ENCODE measurements at regions not wholly inside any gene's neighbourhood (a gene's known extent, or its start where the extent isn't known, plus 50 kb on each side); places are given as distances from the start of the nearest gene placed in this dataset.

GRCh38 chr3:117955196-117955595 lies 1079.5 kb downstream of the IGSF11 start:
- no peak for ATAC-seq
- Histone ChIP-seq H4K20me1 (ENCODE audit: low read length) (no peaks in the 10 kb centered on the region), H2AFZ (ENCODE audit: low read length) (no peak overlapping the region), H3F3A (ENCODE audit: low read length, unreplicated experiment) (no peaks in the 10 kb centered on the region), H3K4me1 (ENCODE audit: insufficient read depth, low read length) (no peaks in the 10 kb centered on the region), H3K79me2 (ENCODE audit: low read length) (no peaks in the 10 kb centered on the region), H3K4me2 (ENCODE audit: low read length) (no peak overlapping the region), H3K9me3 (ENCODE audit: low read length) (peaks cover 22% of the 10 kb centered on the region), H3K36me3 (ENCODE audit: low read depth, low read length) (no peaks in the 10 kb centered on the region), H3K9me2 (replicated peaks; ENCODE audit: low read length) (no peaks in the 10 kb centered on the region), H3K27ac (ENCODE audit: low read length) (no peak overlapping the region), H3K4me3 (ENCODE audit: low read length) (no peak overlapping the region), H3K27me3 (ENCODE audit: low read length) (no peaks in the 10 kb centered on the region), H3K9ac (ENCODE audit: low read length) (no peak overlapping the region)
- TF ChIP-seq EZH2phosphoT487 (IDR thresholded peaks at IDR 0.05; ENCODE audit: borderline replicate concordance, low read length) (no peak), CTCF (conservative IDR thresholded peaks at IDR 0.05; ENCODE audit: low read depth, low read length) (no peak), EZH2 (IDR thresholded peaks at IDR 0.05; ENCODE audit: low read length, unreplicated experiment) (no peak)
- intact Hi-C loops (cut with micrococcal nuclease): no loop called here
- DNase-seq: no peak
- ChIA-PET CTCF (no interaction called here), POLR2A (ENCODE audit: unreplicated experiment) (no interaction called here)
- BruUV-seq (replicated peaks): no TSS peak

- ChIA-PET POLR2A (ENCODE audit: unreplicated experiment) (no interaction called here), CTCF (no interaction called here)
- no peaks in the 10 kb centered on the region for H3F3A ChIP-seq (ENCODE audit: low read length, unreplicated experiment)
- no TSS peak for BruUV-seq (replicated peaks)
- no peaks in the 10 kb centered on the region for H3K4me1 ChIP-seq (ENCODE audit: insufficient read depth, low read length)
- H2AFZ ChIP-seq (ENCODE audit: low read length): no peak overlapping the region
- H3K4me3 ChIP-seq (ENCODE audit: low read length): no peak overlapping the region
- H3K36me3 ChIP-seq (ENCODE audit: low read depth, low read length): no peaks in the 10 kb centered on the region
- no peaks in the 10 kb centered on the region for H3K27me3 ChIP-seq (ENCODE audit: low read length)
- no peaks in the 10 kb centered on the region for H4K20me1 ChIP-seq (ENCODE audit: low read length)
- intact Hi-C loops (cut with micrococcal nuclease): no loop called here
- H3K9me3 ChIP-seq (ENCODE audit: low read length): peaks cover 37% of the 10 kb centered on the region
- no peak overlapping the region for H3K27ac ChIP-seq (ENCODE audit: low read length)
- no peaks in the 10 kb centered on the region for H3K79me2 ChIP-seq (ENCODE audit: low read length)
- TF ChIP-seq CTCF (conservative IDR thresholded peaks at IDR 0.05; ENCODE audit: low read depth, low read length) (no peak), EZH2phosphoT487 (IDR thresholded peaks at IDR 0.05; ENCODE audit: borderline replicate concordance, low read length) (no peak), EZH2 (IDR thresholded peaks at IDR 0.05; ENCODE audit: low read length, unreplicated experiment) (no peak)
- no peak overlapping the region for H3K4me2 ChIP-seq (ENCODE audit: low read length)
- no peak for DNase-seq
- ATAC-seq: no peak
- no peaks in the 10 kb centered on the region for H3K9me2 ChIP-seq (replicated peaks; ENCODE audit: low read length)
- H3K9ac ChIP-seq (ENCODE audit: low read length): no peak overlapping the region
These were observed 1076.6 kb downstream of the IGSF11 start for GRCh38 chr3:117958027-117958426.

- intact Hi-C loops (cut with micrococcal nuclease): no loop called here
- ChIA-PET POLR2A (ENCODE audit: unreplicated experiment) (no interaction called here), CTCF (no interaction called here)
- DNase-seq: no peak
- H3K9me3 ChIP-seq (ENCODE audit: low read length): peaks cover 29% of the 10 kb centered on the region; the same call in 1 of the 2 replicates
- no peaks in the 10 kb centered on the region for H3K27me3 ChIP-seq (ENCODE audit: low read length)
- no peak overlapping the region for H3K4me2 ChIP-seq (ENCODE audit: low read length)
- no peaks in the 10 kb centered on the region for H3K79me2 ChIP-seq (ENCODE audit: low read length)
- no peaks in the 10 kb centered on the region for H4K20me1 ChIP-seq (ENCODE audit: low read length)
- no peak for ATAC-seq
- no peak overlapping the region for H3K4me3 ChIP-seq (ENCODE audit: low read length)
- BruUV-seq (replicated peaks): no TSS peak
- H3K27ac ChIP-seq (ENCODE audit: low read length): no peak overlapping the region
- H3K9me2 ChIP-seq (replicated peaks; ENCODE audit: low read length): no peaks in the 10 kb centered on the region
- H3K36me3 ChIP-seq (ENCODE audit: low read depth, low read length): no peaks in the 10 kb centered on the region
- TF ChIP-seq EZH2 (IDR thresholded peaks at IDR 0.05; ENCODE audit: low read length, unreplicated experiment) (no peak), EZH2phosphoT487 (IDR thresholded peaks at IDR 0.05; ENCODE audit: borderline replicate concordance, low read length) (no peak), CTCF (conservative IDR thresholded peaks at IDR 0.05; ENCODE audit: low read depth, low read length) (no peak)
- H3K9ac ChIP-seq (ENCODE audit: low read length): no peak overlapping the region
- no peak overlapping the region for H2AFZ ChIP-seq (ENCODE audit: low read length)
- no peaks in the 10 kb centered on the region for H3K4me1 ChIP-seq (ENCODE audit: insufficient read depth, low read length)
- no peaks in the 10 kb centered on the region for H3F3A ChIP-seq (ENCODE audit: low read length, unreplicated experiment)
These were observed 1071.9 kb downstream of the IGSF11 start for GRCh38 chr3:117962750-117963149.

Measured in PC-3 (cell line).